Gastrocnemius medialis (tissue), 4 donors: ENCODE measurements at regions not wholly inside any gene's neighbourhood (a gene's known extent, or its start where the extent isn't known, plus 50 kb on each side); places are given as distances from the start of the nearest gene placed in this dataset.

Experiments used
- ATAC-seq, 2 donors: fragments of 150-250 bp; one replicate each; pipeline ENCODE4 v1.9.1; 2016
- DNase-seq, 2 donors: peaks; one replicate each; pipeline ENCODE4 v3.0.0-alpha.2; 2019
- H3K27ac ChIP-seq, 4 donors: fragments of 200-600 bp; sonication (generic); 1 replicate in 1 of 4; 2 replicates in 3 of 4; pipeline ENCODE4 v1.5.1; 2016 to 2018; ENCODE audit warnings: mild to moderate bottlenecking in 2 of 4, moderate library complexity in 1 of 4
- H3K27me3 ChIP-seq, 3 donors: fragments of 200-600 bp; sonication (generic) in 2 of 3; 1 replicate in 1 of 3; 2 replicates in 2 of 3; pipeline versions ENCODE4 v1.5.1 to v1.6.0; 2016 to 2019; ENCODE audit warnings: mild to moderate bottlenecking in 1 of 3, moderate library complexity in 1 of 3
- H3K36me3 ChIP-seq, 2 donors: fragments of 200-600 bp; sonication (generic) in 1 of 2; one replicate each; pipeline ENCODE4 v1.5.1; 2017 to 2018
- H3K4me1 ChIP-seq, 2 donors: fragments of 200-600 bp; sonication (generic) in 1 of 2; one replicate each; pipeline ENCODE4 v1.5.1; 2016 to 2017; ENCODE audit warnings: mild to moderate bottlenecking in 2 of 2
- H3K4me3 ChIP-seq, 4 donors: fragments of 200-600 bp; sonication (generic) in 3 of 4; 1 replicate in 1 of 4; 2 replicates in 3 of 4; pipeline ENCODE4 v1.5.1; 2016 to 2019; ENCODE audit warnings: mild to moderate bottlenecking in 2 of 4
- H3K9me3 ChIP-seq, 3 donors: fragments of 200-600 bp; sonication (generic) in 2 of 3; 1 replicate in 1 of 3; 2 replicates in 2 of 3; pipeline ENCODE4 v1.5.1; 2016 to 2019
- POLR2A ChIP-seq, 2 donors: fragments of 450-650 bp; IDR thresholded peaks; one replicate each; pipeline ENCODE4 v1.6.1; 2017; ENCODE audit warnings: antibody characterized with exemption in 2 of 2, mild to moderate bottlenecking in 2 of 2, moderate library complexity in 2 of 2
- in situ Hi-C, 4 donors: fragments of 200-750 bp; cut with MboI; loops; one replicate each; pipeline versions ENCODE4 v1.15.0 to v1.8.0; 2017; ENCODE audit warnings: low sequenced_read_pairs in 4 of 4
- intact Hi-C: fragments of 100-400 bp; cut with DNase I; formaldehyde crosslinking; loops from one replicate; pipeline ENCODE4 v1.15.1; 2023; ENCODE audit warnings: low total_unique reads
- TF ChIP-seq, protein P1 (sequence below), 5 experiments: fragments of 450-650 bp in 3 of 5; fragments of 200-600 bp in 2 of 5; sonication (generic) in 2 of 5; IDR thresholded peaks in 4 of 5; conservative IDR thresholded peaks in 1 of 5; 1 replicate in 4 of 5; 2 replicates in 1 of 5; pipeline ENCODE4 v1.5.1; 2016 to 2019; ENCODE audit warnings: antibody characterized with exemption in 5 of 5, mild to moderate bottlenecking in 3 of 5, moderate library complexity in 3 of 5

DNA sequence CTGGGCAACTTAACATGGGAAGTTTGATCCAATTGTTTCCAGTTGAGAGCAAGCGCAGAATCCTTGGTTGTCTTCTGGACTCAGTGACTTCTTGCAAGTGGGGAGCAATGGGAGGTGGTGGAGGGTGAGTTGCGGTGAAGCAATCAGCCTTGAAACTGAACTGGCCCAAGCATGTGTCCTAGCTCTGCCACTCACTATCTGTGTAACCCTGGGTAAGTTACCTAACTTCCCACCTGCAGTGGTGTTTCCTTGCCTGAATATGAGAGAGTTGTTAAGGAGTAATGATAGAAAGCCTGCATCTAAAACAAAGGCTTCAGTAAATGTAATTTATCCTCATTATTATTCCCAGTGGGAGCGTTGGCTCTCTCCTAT lies 132.5 kb upstream of the NFIA start:
- no peak for DNase-seq
- Histone ChIP-seq H3K9me3 (no peaks in the 10 kb centered on the region), H3K4me3 (no peak overlapping the region), H3K27me3 (no peaks in the 10 kb centered on the region), H3K27ac (no peak overlapping the region), H3K4me1 (peaks cover 18 to 23% of the 10 kb centered on the region in 2 donors), H3K36me3 (no peaks in the 10 kb centered on the region)
- peak in 1 of 2 donors; percentile 50 for ATAC-seq
- intact Hi-C loops (loop anchor here (10.0 kb wide), 1 partner anchor 55 kb away; no protein-coding TSS in a partner anchor), in situ Hi-C loops (no loop called here)
- TF ChIP-seq, protein P1, sequence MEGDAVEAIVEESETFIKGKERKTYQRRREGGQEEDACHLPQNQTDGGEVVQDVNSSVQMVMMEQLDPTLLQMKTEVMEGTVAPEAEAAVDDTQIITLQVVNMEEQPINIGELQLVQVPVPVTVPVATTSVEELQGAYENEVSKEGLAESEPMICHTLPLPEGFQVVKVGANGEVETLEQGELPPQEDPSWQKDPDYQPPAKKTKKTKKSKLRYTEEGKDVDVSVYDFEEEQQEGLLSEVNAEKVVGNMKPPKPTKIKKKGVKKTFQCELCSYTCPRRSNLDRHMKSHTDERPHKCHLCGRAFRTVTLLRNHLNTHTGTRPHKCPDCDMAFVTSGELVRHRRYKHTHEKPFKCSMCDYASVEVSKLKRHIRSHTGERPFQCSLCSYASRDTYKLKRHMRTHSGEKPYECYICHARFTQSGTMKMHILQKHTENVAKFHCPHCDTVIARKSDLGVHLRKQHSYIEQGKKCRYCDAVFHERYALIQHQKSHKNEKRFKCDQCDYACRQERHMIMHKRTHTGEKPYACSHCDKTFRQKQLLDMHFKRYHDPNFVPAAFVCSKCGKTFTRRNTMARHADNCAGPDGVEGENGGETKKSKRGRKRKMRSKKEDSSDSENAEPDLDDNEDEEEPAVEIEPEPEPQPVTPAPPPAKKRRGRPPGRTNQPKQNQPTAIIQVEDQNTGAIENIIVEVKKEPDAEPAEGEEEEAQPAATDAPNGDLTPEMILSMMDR (IDR thresholded peaks at IDR 0.05 in 4 of 5, conservative IDR thresholded peaks at IDR 0.05 in 1 of 5), result no peak
- no peak for TF ChIP-seq POLR2A (IDR thresholded peaks at IDR 0.05)

DNA sequence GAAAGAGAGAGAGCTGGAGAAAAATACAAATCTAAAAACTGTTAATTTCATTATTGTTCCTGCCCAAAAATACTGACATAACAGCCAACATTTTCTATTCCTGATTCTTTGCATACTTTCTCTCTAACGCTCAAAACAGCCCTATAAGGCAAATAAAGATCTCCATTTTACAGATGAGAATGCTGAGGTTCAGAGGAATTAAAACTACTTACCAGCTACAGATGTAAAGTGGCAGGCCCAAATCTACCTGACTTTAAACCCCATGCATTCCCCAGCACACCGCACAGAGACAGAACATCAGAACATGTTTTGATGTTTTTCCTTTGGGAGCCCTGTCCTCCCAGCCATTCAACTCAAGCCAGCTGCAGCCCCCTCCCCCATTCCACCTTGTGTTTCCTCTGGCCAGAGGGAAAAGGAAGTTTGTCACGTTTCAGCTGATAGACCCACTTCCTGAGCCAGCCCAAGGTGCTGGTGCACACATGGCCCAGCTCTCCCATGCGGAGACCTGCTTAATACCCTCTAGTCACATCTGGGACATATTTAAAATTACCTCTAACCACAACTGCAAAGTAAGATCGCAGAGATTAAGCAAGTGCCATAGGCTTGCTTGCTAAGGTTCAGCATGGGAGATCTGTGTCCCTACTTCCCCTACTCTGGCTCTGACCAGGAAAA lies 133.1 kb upstream of the NFIA start:
- H3K9me3 ChIP-seq, result no peaks in the 10 kb centered on the region
- intact Hi-C loops, result loop anchor here (10.0 kb wide), 1 partner anchor 54 kb away; no protein-coding TSS in a partner anchor
- TF ChIP-seq POLR2A (IDR thresholded peaks at IDR 0.05), result no peak
- TF ChIP-seq, protein P1 (IDR thresholded peaks at IDR 0.05 in 4 of 5, conservative IDR thresholded peaks at IDR 0.05 in 1 of 5), result no peak

DNA sequence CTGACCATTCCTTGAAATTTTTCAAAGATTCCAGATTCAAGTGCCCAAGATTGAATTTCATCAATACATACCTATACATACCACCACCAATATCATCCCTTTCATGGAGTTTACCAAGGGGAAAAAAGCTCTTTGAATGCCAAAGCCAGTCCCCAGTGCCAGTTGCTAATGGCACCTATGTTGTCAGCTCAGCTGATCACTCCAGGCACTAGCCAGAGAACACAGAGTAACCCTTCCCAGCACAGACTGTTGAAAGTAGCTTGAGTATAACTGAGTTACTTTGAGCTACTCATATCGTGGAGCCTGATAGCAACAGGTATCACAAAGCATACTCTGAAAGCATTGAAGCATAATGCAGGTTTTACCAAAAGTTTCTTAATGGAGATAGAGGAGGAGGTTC lies 133.9 kb upstream of the NFIA start:
- in situ Hi-C loops, result no loop called here
- DNase-seq, result peak in 1 of 2 donors; percentile 28
- intact Hi-C loops, result loop anchor here (10.0 kb wide), 1 partner anchor 54 kb away; no protein-coding TSS in a partner anchor
- Histone ChIP-seq H3K27ac (peak overlapping the region in 1 of 4 donors; percentile 52), H3K9me3 (no peaks in the 10 kb centered on the region), H3K27me3 (no peaks in the 10 kb centered on the region), H3K36me3 (no peaks in the 10 kb centered on the region), H3K4me1 (peaks cover 18 to 25% of the 10 kb centered on the region in 2 donors), H3K4me3 (no peak overlapping the region)
- ATAC-seq, result peak; percentile 87 to 91
- TF ChIP-seq, protein P1 (IDR thresholded peaks at IDR 0.05 in 4 of 5, conservative IDR thresholded peaks at IDR 0.05 in 1 of 5), result no peak
- no peak for TF ChIP-seq POLR2A (IDR thresholded peaks at IDR 0.05)

More for the DNA sequence above, 133.1 kb upstream of the NFIA start:
- H3K36me3 ChIP-seq, result no peaks in the 10 kb centered on the region
- H3K27me3 ChIP-seq, result no peaks in the 10 kb centered on the region
- peak overlapping the region in 1 of 4 donors; percentile 52 for H3K27ac ChIP-seq
- peaks cover 18 to 23% of the 10 kb centered on the region in 2 donors for H3K4me1 ChIP-seq
- in situ Hi-C loops, result no loop called here
- H3K4me3 ChIP-seq, result no peak overlapping the region
- no peak for ATAC-seq
- no peak for DNase-seq

DNA sequence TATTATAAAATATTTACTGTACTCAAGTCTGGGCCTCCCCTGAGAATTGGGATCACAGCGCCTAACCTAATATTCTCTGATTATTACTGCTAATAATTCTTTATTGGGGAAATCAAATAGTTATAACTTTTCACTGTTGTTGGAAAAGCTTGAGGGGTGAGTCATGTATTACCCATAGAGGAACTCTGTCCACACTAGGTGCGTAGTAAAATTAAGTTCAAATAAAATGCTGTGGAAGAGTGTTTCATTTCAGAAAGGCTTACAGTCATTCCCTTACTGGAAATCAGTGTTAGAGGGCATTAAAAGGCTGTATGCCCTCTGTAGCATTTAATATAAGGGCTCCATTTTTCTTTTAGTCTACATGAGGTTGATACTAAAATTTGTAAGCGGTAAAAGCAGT lies 135.0 kb upstream of the NFIA start:
- ATAC-seq (no peak), DNase-seq (no peak)
- TF ChIP-seq, protein P1 (IDR thresholded peaks at IDR 0.05 in 4 of 5, conservative IDR thresholded peaks at IDR 0.05 in 1 of 5), result no peak
- TF ChIP-seq POLR2A (IDR thresholded peaks at IDR 0.05), result no peak
- H3K4me3 ChIP-seq, result no peak overlapping the region
- no peaks in the 10 kb centered on the region for H3K9me3 ChIP-seq
- no peak overlapping the region for H3K27ac ChIP-seq
- peaks cover 18 to 32% of the 10 kb centered on the region in 2 donors for H3K4me1 ChIP-seq
- H3K36me3 ChIP-seq, result no peaks in the 10 kb centered on the region
- intact Hi-C loops (loop anchor here (10.0 kb wide), 1 partner anchor 53 kb away; no protein-coding TSS in a partner anchor), in situ Hi-C loops (no loop called here)
- no peaks in the 10 kb centered on the region for H3K27me3 ChIP-seq
